ENCODE measurements at regions not wholly inside any gene's neighbourhood (a gene's known extent, or its start where the extent isn't known, plus 50 kb on each side); places are given as distances from the start of the nearest gene placed in this dataset.

DNA sequence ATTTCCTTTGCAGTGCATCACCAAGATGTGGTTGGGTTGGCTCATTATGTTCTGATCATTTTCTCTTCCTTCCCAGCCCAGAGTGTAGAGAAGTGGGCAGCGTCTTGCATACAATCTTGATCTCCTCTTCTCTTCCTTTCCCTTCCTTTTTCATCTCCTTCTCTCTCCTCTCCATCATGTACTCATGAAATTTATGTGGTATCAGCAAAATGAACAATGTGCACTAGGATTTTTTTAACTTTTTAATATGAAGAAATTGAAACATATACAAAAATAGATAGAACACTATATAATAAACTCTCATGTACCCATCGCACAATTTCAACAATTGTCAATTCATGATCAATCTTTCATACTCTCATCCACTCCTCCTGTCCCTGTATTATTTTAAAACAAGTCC lies 593.5 kb downstream of the BCOR start:
- Histone ChIP-seq H3K4me3 (ENCODE audit: low read depth in 1 of 3, low read length in 3 of 3) (no peak overlapping the region), H3K4me1 (ENCODE audit: control insufficient read depth in 4 of 4, insufficient read depth in 4 of 4, low read length in 3 of 4) (no peaks in the 10 kb centered on the region), H3K36me3 (ENCODE audit: control insufficient read depth in 4 of 4, insufficient read depth in 3 of 4, low read depth in 1 of 4, low read length in 3 of 4) (no peaks in the 10 kb centered on the region), H3K9ac (ENCODE audit: low read depth in 1 of 2, low read length in 2 of 2) (no peak overlapping the region), H3K9me3 (ENCODE audit: control insufficient read depth in 4 of 4, low read length in 3 of 4) (peaks cover 0 to 5% (median 3%) of the 10 kb centered on the region in 4 donors), H3K27ac (ENCODE audit: low read depth in 1 of 2, low read length in 2 of 2) (no peak overlapping the region), H3K27me3 (ENCODE audit: control insufficient read depth in 4 of 4, insufficient read depth in 4 of 4, low read length in 3 of 4) (no peaks in the 10 kb centered on the region)
- no peak for DNase-seq (ENCODE audit: low spot score)
- no peak for TF ChIP-seq JUND (IDR thresholded peaks at IDR 0.05)
- TF ChIP-seq REST (IDR thresholded peaks at IDR 0.05): no peak
- TF ChIP-seq EGR1 (IDR thresholded peaks at IDR 0.05; ENCODE audit: low read depth in 2 of 2): no peak
- TF ChIP-seq, protein P1, sequence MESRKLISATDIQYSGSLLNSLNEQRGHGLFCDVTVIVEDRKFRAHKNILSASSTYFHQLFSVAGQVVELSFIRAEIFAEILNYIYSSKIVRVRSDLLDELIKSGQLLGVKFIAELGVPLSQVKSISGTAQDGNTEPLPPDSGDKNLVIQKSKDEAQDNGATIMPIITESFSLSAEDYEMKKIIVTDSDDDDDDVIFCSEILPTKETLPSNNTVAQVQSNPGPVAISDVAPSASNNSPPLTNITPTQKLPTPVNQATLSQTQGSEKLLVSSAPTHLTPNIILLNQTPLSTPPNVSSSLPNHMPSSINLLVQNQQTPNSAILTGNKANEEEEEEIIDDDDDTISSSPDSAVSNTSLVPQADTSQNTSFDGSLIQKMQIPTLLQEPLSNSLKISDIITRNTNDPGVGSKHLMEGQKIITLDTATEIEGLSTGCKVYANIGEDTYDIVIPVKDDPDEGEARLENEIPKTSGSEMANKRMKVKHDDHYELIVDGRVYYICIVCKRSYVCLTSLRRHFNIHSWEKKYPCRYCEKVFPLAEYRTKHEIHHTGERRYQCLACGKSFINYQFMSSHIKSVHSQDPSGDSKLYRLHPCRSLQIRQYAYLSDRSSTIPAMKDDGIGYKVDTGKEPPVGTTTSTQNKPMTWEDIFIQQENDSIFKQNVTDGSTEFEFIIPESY (IDR thresholded peaks at IDR 0.05): no peak
- TF ChIP-seq TAF1 (conservative IDR thresholded peaks at IDR 0.05): no peak
- TF ChIP-seq FOXA2 (IDR thresholded peaks at IDR 0.05): no peak
- no peak for TF ChIP-seq GABPA (IDR thresholded peaks at IDR 0.05 in 1 of 2, conservative IDR thresholded peaks at IDR 0.05 in 1 of 2)
- TF ChIP-seq YY1 (IDR thresholded peaks at IDR 0.05): no peak
- no peak for TF ChIP-seq RAD21 (IDR thresholded peaks at IDR 0.05)
- TF ChIP-seq HNF4G (IDR thresholded peaks at IDR 0.05): no peak
- TF ChIP-seq FOXA1 (IDR thresholded peaks at IDR 0.05): no peak
- TF ChIP-seq, protein P2, sequence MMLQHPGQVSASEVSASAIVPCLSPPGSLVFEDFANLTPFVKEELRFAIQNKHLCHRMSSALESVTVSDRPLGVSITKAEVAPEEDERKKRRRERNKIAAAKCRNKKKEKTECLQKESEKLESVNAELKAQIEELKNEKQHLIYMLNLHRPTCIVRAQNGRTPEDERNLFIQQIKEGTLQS (IDR thresholded peaks at IDR 0.05): no peak
- no peak for TF ChIP-seq RXRA (IDR thresholded peaks at IDR 0.05)
- no peak for TF ChIP-seq HNF4A (conservative IDR thresholded peaks at IDR 0.05)
- no peak for TF ChIP-seq SP1 (IDR thresholded peaks at IDR 0.05)
- 88% methylated on average over 2 of the region's 2 CpGs for WGBS

DNA sequence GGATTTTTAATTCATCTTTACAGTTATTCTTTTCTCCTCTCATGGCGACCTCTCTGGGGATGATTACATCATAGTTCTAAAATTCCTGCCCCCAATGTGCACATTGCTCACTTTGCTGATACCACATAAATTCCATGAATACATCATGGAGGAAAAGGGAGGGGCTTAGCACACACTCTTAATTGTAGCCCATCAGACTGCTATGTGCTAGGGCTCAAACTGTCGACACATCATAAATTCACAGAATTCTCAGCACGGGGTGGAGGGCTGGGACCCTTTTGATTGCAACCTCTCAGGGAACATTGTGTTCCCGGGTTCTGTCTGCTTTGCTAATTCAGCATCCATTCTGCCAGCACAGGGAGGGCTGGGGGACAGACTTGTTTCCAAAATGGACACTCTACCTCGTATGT lies 592.9 kb downstream of the BCOR start:
- H3K36me3 ChIP-seq (ENCODE audit: control insufficient read depth in 4 of 4, insufficient read depth in 3 of 4, low read depth in 1 of 4, low read length in 3 of 4): no peaks in the 10 kb centered on the region
- no peak overlapping the region for H3K27ac ChIP-seq (ENCODE audit: low read depth in 1 of 2, low read length in 2 of 2)
- TF ChIP-seq MAX (IDR thresholded peaks at IDR 0.05): no peak
- TF ChIP-seq, protein P1 (IDR thresholded peaks at IDR 0.05): no peak
- TF ChIP-seq, protein P2 (IDR thresholded peaks at IDR 0.05): no peak
- no peak for TF ChIP-seq HNF4A (conservative IDR thresholded peaks at IDR 0.05)
- TF ChIP-seq RXRA (IDR thresholded peaks at IDR 0.05): no peak
- TF ChIP-seq TAF1 (conservative IDR thresholded peaks at IDR 0.05): no peak
- no peak for TF ChIP-seq NR2F2 (IDR thresholded peaks at IDR 0.05)
- WGBS: 87% methylated on average over 5 of the region's 5 CpGs
- H3K4me3 ChIP-seq (ENCODE audit: low read depth in 1 of 3, low read length in 3 of 3): no peak overlapping the region
- no peaks in the 10 kb centered on the region for H3K4me1 ChIP-seq (ENCODE audit: control insufficient read depth in 4 of 4, insufficient read depth in 4 of 4, low read length in 3 of 4)
- H3K9ac ChIP-seq (ENCODE audit: low read depth in 1 of 2, low read length in 2 of 2): no peak overlapping the region
- no peaks in the 10 kb centered on the region for H3K27me3 ChIP-seq (ENCODE audit: control insufficient read depth in 4 of 4, insufficient read depth in 4 of 4, low read length in 3 of 4)
- H3K9me3 ChIP-seq (ENCODE audit: control insufficient read depth in 4 of 4, low read length in 3 of 4): peaks cover 0 to 10% (median 5%) of the 10 kb centered on the region in 4 donors
- no peak for DNase-seq (ENCODE audit: low spot score)
